ENCODE measurements at regions not wholly inside any gene's neighbourhood (a gene's known extent, or its start where the extent isn't known, plus 50 kb on each side); places are given as distances from the start of the nearest gene placed in this dataset.

- ChIA-PET CTCF (no interaction called here), POLR2A (no interaction called here)
- Mint-ChIP-seq H3K27me3 (no peaks in the 10 kb centered on the region), H3K4me3 (no peak overlapping the region), H3K9me3 (peaks cover 9% of the 10 kb centered on the region), H3K27ac (no peak overlapping the region), H3K4me1 (ENCODE audit: low read depth) (no peaks in the 10 kb centered on the region), H3K36me3 (ENCODE audit: low read depth) (no peaks in the 10 kb centered on the region)
- DNase-seq (no peak), ATAC-seq (no peak)
- no peak for TF ChIP-seq CTCF (IDR thresholded peaks at IDR 0.05)
- intact Hi-C loops (cut with micrococcal nuclease) = no loop called here
These were observed 611.5 kb upstream of the IGFBP3 start for GRCh38 chr7:46532571-46532970.

- intact Hi-C loops (cut with micrococcal nuclease) = no loop called here
- TF ChIP-seq CTCF (IDR thresholded peaks at IDR 0.05) = no peak
- no peak for ATAC-seq
These were observed 609.1 kb upstream of the IGFBP3 start for GRCh38 chr7:46530081-46530750.

GRCh38 chr7:46527360-46527759 is 606.3 kb upstream of the IGFBP3 start:
- TF ChIP-seq CTCF (IDR thresholded peaks at IDR 0.05) = no peak
- POLR2A ChIA-PET = no interaction called here
- intact Hi-C loops (cut with micrococcal nuclease) = no loop called here
- Mint-ChIP-seq H3K4me3 (no peak overlapping the region), H3K27ac (no peak overlapping the region), H3K4me1 (ENCODE audit: low read depth) (no peaks in the 10 kb centered on the region), H3K36me3 (ENCODE audit: low read depth) (no peaks in the 10 kb centered on the region), H3K27me3 (no peaks in the 10 kb centered on the region), H3K9me3 (peaks cover 10% of the 10 kb centered on the region)
- no peak for ATAC-seq
- no peak for DNase-seq
- CTCF ChIA-PET = no interaction called here

More at GRCh38 chr7:46530081-46530750, 609.1 kb upstream of the IGFBP3 start:
- no peak overlapping the region for H3K27ac Mint-ChIP-seq
- H3K36me3 Mint-ChIP-seq (ENCODE audit: low read depth) = no peaks in the 10 kb centered on the region
- no peaks in the 10 kb centered on the region for H3K27me3 Mint-ChIP-seq
- peaks cover 9% of the 10 kb centered on the region for H3K9me3 Mint-ChIP-seq
- no peaks in the 10 kb centered on the region for H3K4me1 Mint-ChIP-seq (ENCODE audit: low read depth)
- POLR2A ChIA-PET = no interaction called here
- no peak for DNase-seq
- CTCF ChIA-PET = interaction anchor here (1.0 kb wide), 1 partner anchor 21 kb away, joined by 3 read pairs; no protein-coding TSS in a partner anchor
- no peak overlapping the region for H3K4me3 Mint-ChIP-seq

- intact Hi-C loops (cut with micrococcal nuclease) = no loop called here
- ATAC-seq (no peak), DNase-seq (no peak)
- H3K4me3 Mint-ChIP-seq = no peak overlapping the region
- no peak overlapping the region for H3K27ac Mint-ChIP-seq
- no peak for TF ChIP-seq CTCF (IDR thresholded peaks at IDR 0.05)
- ChIA-PET CTCF (no interaction called here), POLR2A (no interaction called here)
- peaks cover 14% of the 10 kb centered on the region for H3K9me3 Mint-ChIP-seq
- H3K36me3 Mint-ChIP-seq (ENCODE audit: low read depth) = no peaks in the 10 kb centered on the region
- no peaks in the 10 kb centered on the region for H3K4me1 Mint-ChIP-seq (ENCODE audit: low read depth)
- H3K27me3 Mint-ChIP-seq = no peaks in the 10 kb centered on the region
These were observed 604.8 kb upstream of the IGFBP3 start for GRCh38 chr7:46525876-46526275.

GRCh38 chr7:46524350-46524749 is 603.3 kb upstream of the IGFBP3 start:
- Mint-ChIP-seq H3K27me3 (no peaks in the 10 kb centered on the region), H3K4me3 (no peak overlapping the region), H3K36me3 (ENCODE audit: low read depth) (no peaks in the 10 kb centered on the region), H3K9me3 (peaks cover 14% of the 10 kb centered on the region), H3K27ac (no peak overlapping the region), H3K4me1 (ENCODE audit: low read depth) (no peaks in the 10 kb centered on the region)
- intact Hi-C loops (cut with micrococcal nuclease) = no loop called here
- DNase-seq (no peak), ATAC-seq (no peak)
- CTCF ChIA-PET = no interaction called here
- POLR2A ChIA-PET = no interaction called here
- no peak for TF ChIP-seq CTCF (IDR thresholded peaks at IDR 0.05)
